ENCODE measurements at regions not wholly inside any gene's neighbourhood (a gene's known extent, or its start where the extent isn't known, plus 50 kb on each side); places are given as distances from the start of the nearest gene placed in this dataset.

DNA sequence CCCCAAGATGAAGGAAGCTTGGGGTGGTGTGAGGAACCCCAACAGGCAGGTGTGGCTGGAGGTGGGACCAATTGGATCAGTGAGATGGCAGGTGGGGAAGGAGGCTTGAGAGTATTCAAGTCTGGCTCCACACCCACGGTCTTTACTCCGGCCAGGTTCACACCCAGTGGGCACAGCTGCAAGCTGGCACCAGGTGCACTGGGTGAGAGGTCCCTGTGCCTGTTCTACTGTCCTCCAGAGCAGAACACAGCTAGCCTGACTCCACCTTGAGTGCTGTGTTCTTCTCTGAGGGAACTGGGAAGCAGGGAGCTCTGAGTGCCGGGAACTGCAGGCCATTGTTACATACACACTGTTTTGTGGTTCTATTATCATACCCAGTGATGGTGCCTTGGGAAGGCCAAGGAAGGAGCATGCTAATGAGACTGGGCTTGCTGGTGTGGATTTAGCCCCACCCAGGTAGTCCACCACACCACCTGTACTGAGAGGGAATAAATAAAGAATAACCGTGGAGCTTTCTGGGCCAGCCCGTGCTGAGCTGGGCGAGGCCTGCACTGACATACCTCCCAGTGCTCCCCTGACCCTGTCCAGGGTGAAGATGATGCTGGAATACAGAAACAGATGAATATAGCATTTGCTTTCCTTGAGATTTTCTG is 93.4 kb downstream of the ABHD5 start:
- TF ChIP-seq, protein P1, sequence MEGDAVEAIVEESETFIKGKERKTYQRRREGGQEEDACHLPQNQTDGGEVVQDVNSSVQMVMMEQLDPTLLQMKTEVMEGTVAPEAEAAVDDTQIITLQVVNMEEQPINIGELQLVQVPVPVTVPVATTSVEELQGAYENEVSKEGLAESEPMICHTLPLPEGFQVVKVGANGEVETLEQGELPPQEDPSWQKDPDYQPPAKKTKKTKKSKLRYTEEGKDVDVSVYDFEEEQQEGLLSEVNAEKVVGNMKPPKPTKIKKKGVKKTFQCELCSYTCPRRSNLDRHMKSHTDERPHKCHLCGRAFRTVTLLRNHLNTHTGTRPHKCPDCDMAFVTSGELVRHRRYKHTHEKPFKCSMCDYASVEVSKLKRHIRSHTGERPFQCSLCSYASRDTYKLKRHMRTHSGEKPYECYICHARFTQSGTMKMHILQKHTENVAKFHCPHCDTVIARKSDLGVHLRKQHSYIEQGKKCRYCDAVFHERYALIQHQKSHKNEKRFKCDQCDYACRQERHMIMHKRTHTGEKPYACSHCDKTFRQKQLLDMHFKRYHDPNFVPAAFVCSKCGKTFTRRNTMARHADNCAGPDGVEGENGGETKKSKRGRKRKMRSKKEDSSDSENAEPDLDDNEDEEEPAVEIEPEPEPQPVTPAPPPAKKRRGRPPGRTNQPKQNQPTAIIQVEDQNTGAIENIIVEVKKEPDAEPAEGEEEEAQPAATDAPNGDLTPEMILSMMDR (conservative IDR thresholded peaks at IDR 0.05; ENCODE audit: low read depth) = no peak
- ChIA-PET POLR2A (ENCODE audit: low non-redundant PET) (no interaction called here), CTCF (no interaction called here)
- H3K27ac ChIP-seq = no peak overlapping the region
- DNase-seq (ENCODE audit: low spot score) = no peak

DNA sequence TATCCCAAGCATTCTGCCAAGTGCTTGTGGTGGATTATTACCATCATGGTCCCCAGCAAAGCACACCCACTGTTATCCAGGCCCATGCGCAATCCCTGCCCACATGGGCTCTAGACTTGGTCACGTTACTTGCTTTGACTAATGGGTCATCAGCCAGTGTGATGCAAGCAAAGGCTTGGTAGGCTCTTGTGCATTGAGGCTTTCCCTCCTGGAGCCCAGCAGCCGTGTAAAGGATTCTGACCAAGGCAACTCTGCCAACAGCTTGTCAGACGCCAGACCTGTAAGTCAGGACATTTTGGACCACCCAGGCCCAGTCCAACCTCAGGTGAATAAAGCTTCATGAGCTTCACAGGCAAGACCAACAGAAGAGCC is 93.9 kb downstream of the ABHD5 start:
- ChIA-PET CTCF (no interaction called here), POLR2A (ENCODE audit: low non-redundant PET) (no interaction called here)
- TF ChIP-seq, protein P1 (conservative IDR thresholded peaks at IDR 0.05; ENCODE audit: low read depth) = no peak
- H3K27ac ChIP-seq = no peak overlapping the region
- no peak for DNase-seq (ENCODE audit: low spot score)

DNA sequence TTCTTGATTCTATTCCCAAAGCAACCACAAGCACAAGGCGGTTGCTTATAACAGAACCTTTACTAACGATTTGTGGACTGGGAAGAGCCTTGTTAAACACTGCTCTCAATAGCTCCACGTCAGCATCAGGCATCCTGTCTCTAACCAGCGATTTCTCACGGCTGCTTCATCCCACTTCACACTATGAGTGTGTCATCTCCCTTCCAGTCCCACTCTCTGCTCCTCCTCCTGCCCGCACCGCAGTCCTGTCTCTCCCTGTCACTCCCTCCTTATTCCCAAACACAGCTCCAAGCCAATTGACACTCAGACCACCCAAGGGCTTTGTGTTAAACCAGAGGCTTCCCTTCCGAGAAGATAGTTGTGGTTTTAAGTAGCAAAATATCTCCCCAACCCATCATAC is 94.8 kb downstream of the ABHD5 start:
- H3K27ac ChIP-seq = no peak overlapping the region
- ChIA-PET CTCF (no interaction called here), POLR2A (ENCODE audit: low non-redundant PET) (no interaction called here)
- TF ChIP-seq, protein P1 (conservative IDR thresholded peaks at IDR 0.05; ENCODE audit: low read depth) = no peak
- DNase-seq (ENCODE audit: low spot score) = no peak

DNA sequence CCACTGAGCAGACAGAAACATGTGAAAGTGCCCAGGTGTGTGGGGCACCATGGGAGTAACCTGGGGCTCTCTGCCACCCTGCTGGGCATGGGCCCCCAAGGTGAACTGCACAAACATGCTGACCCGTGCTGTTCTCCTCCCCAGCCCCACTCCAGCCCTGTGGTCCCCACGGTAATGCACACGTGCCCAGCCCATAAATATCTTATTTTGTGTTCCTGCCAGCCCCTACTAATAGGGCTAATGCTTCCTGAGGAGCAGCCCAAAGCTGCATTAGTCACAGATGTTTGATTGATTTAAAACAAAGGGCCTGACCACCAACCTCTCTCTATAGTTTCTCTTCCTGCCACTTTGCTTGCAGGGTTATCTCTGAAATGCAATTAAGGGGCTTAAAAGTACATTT is 95.4 kb downstream of the ABHD5 start:
- no peak for DNase-seq (ENCODE audit: low spot score)
- TF ChIP-seq, protein P1 (conservative IDR thresholded peaks at IDR 0.05; ENCODE audit: low read depth) = no peak
- ChIA-PET POLR2A (ENCODE audit: low non-redundant PET) (no interaction called here), CTCF (no interaction called here)
- no peak overlapping the region for H3K27ac ChIP-seq

DNA sequence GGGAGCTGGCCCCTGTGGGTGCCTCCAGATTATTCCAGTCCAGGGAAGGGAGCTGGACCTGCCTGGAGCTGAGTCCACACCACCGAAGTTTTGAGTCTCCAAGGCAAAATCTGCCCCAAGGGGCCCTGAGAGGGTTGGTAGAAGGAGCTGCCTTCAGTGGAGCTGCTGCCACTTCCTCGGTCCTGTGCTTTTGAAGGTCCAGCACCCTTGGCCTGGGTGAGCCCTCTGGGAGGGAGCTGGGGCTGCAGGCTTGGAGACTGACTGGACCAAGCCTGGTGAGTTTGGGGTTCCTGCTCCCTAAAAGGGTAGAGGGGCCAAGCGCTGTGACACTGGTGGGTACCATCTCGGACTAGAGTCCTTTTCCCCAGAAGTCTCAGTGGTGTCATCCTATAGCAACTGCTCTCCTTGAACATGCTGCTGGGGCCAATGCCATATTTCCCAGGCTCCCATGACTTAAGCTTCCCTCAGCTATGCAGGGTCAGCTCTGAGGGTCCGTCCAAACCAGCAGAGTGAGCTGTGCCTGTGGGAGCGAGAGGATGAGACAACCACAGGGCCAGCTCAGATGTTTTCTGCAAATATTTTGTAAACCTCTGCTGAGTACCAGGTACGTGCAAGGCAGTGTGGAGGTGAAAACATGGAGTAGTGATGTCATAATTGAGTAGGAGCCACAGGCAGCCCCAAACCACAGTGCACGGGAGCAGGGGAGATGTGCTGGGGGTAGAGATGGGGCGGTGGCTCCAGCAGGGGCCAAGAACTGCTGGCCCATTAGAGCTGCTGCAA is 96.0 kb downstream of the ABHD5 start:
- no peak for DNase-seq (ENCODE audit: low spot score)
- no peak overlapping the region for H3K27ac ChIP-seq
- ChIA-PET POLR2A (ENCODE audit: low non-redundant PET) (no interaction called here), CTCF (no interaction called here)
- TF ChIP-seq, protein P1 (conservative IDR thresholded peaks at IDR 0.05; ENCODE audit: low read depth) = no peak

DNA sequence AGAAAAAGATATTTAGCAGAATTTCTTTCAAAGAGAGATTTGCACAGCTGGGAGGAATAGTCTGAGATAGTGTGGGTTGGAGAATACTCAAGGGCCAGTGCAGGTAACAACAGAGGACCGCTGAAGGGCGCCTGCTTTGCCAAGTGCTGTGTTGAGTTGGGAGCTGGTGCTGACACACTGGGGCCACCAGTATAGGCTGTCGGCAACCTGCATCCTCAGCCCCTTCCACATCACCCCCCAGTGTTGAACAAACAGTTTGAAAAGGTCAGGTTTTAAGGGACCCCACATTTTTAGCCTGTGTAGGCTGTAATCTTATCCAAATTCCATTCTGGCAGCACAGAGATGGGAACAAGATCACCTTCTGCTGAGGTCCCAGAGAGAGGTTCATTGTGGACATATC is 96.6 kb downstream of the ABHD5 start:
- ChIA-PET POLR2A (ENCODE audit: low non-redundant PET) (no interaction called here), CTCF (no interaction called here)
- TF ChIP-seq, protein P1 (conservative IDR thresholded peaks at IDR 0.05; ENCODE audit: low read depth) = no peak
- DNase-seq (ENCODE audit: low spot score) = no peak
- no peak overlapping the region for H3K27ac ChIP-seq

Measured in RWPE1 (cell line).